Karpas-422 (cell line): ENCODE measurements at regions not wholly inside any gene's neighbourhood (a gene's known extent, or its start where the extent isn't known, plus 50 kb on each side); places are given as distances from the start of the nearest gene placed in this dataset.

ENCODE experiments used
- DNase-seq: peaks from one replicate; pipeline ENCODE4 v3.0.0-alpha.2; 2015
- H2AFZ ChIP-seq: fragments of 200-600 bp; sonication (generic); 2 replicates; pipeline ENCODE4 v1.6.1; 2014; ENCODE audit warnings: antibody characterized with exemption, low read length, mixed read lengths
- H3K27ac ChIP-seq: fragments of 200-600 bp; sonication (generic); 2 replicates; pipeline ENCODE4 v1.5.1; 2014; ENCODE audit warnings: mild to moderate bottlenecking, low read length, moderate library complexity
- H3K27me3 ChIP-seq: fragments of 200-600 bp; sonication (generic); 2 replicates; pipeline ENCODE4 v1.6.1; 2014; ENCODE audit warnings: low read length, mixed read lengths
- H3K36me3 ChIP-seq: fragments of 200-600 bp; sonication (generic); 2 replicates; pipeline ENCODE4 v1.6.1; 2014; ENCODE audit warnings: low read length, mixed read lengths; ENCODE audit not compliant: insufficient read depth
- H3K4me1 ChIP-seq: fragments of 200-600 bp; sonication (generic); 2 replicates; pipeline ENCODE4 v1.6.1; 2014; ENCODE audit warnings: mild to moderate bottlenecking, low read length, mixed read lengths
- H3K4me2 ChIP-seq: fragments of 200-600 bp; sonication (generic); 2 replicates; pipeline ENCODE4 v1.6.1; 2014; ENCODE audit warnings: low read length, low read depth, mild to moderate bottlenecking; ENCODE audit not compliant: poor library complexity, severe bottlenecking
- H3K4me3 ChIP-seq: fragments of 200-600 bp; sonication (generic); 2 replicates; pipeline ENCODE4 v1.5.1; 2014; ENCODE audit warnings: mild to moderate bottlenecking, antibody characterized with exemption, low read length, mixed read lengths
- H3K79me2 ChIP-seq: fragments of 200-600 bp; sonication (generic); 2 replicates; pipeline ENCODE4 v1.6.1; 2014; ENCODE audit warnings: mild to moderate bottlenecking, low read length, mixed read lengths
- H3K9ac ChIP-seq: fragments of 200-600 bp; sonication (generic); 2 replicates; pipeline ENCODE4 v1.6.0; 2014; ENCODE audit warnings: low read length
- H3K9me2 ChIP-seq: fragments of 200-600 bp; sonication (generic), shearing (Covaris generic); replicated peaks from 2 replicates; pipeline ENCODE4 v1.6.0; 2014; ENCODE audit warnings: mild to moderate bottlenecking, low read length, moderate library complexity; ENCODE audit not compliant: insufficient read depth
- H3K9me3 ChIP-seq: fragments of 300-700, 200-600 bp; sonication (generic); 2 replicates; pipeline ENCODE4 v1.6.1; 2014; ENCODE audit warnings: low read length, mixed read lengths
- H4K20me1 ChIP-seq: fragments of 200-600 bp; sonication (generic); 2 replicates; pipeline ENCODE4 v1.6.1; 2014; ENCODE audit warnings: mild to moderate bottlenecking, antibody characterized with exemption, low read length, low read depth; ENCODE audit not compliant: insufficient read depth

GRCh38 chr6:130578713-130579112 lies 212.9 kb downstream of the TMEM200A start:
- no peak overlapping the region for H2AFZ ChIP-seq
- H3K4me1 ChIP-seq, result no peaks in the 10 kb centered on the region
- H3K4me3 ChIP-seq, result no peak overlapping the region
- H3K27me3 ChIP-seq, result no peaks in the 10 kb centered on the region
- H4K20me1 ChIP-seq, result no peaks in the 10 kb centered on the region
- H3K9me2 ChIP-seq, result no peaks in the 10 kb centered on the region
- H3K9me3 ChIP-seq, result no peaks in the 10 kb centered on the region
- no peaks in the 10 kb centered on the region for H3K36me3 ChIP-seq
- H3K4me2 ChIP-seq, result no peak overlapping the region
- H3K79me2 ChIP-seq, result no peaks in the 10 kb centered on the region
- no peak for DNase-seq
- H3K9ac ChIP-seq, result no peak overlapping the region
- no peak overlapping the region for H3K27ac ChIP-seq

DNA sequence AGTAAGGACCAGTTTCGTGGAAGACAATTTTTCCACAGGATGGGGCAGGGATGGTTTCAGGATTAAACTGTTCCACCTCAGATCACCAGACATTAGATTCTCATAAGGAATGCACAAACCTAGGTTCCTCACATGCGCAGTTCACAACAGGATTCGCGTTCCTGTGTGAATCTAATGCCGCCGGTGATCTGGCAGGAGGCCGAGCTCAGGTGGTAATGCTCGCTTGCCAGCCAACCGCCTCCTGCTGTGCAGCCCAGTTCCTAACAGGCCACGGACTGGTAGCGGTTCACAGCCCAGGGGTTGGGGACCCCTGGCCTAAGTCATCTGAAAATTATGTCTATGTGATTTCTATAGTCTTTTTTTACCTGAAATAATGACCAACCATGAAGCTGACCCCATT lies 217.5 kb downstream of the TMEM200A start:
- DNase-seq, result no peak
- H3K27ac ChIP-seq, result no peak overlapping the region
- no peaks in the 10 kb centered on the region for H3K79me2 ChIP-seq
- H3K9me2 ChIP-seq, result no peaks in the 10 kb centered on the region
- no peak overlapping the region for H2AFZ ChIP-seq
- no peak overlapping the region for H3K4me2 ChIP-seq
- no peaks in the 10 kb centered on the region for H4K20me1 ChIP-seq
- H3K9me3 ChIP-seq, result no peaks in the 10 kb centered on the region
- no peaks in the 10 kb centered on the region for H3K36me3 ChIP-seq
- no peaks in the 10 kb centered on the region for H3K27me3 ChIP-seq
- no peak overlapping the region for H3K9ac ChIP-seq
- no peaks in the 10 kb centered on the region for H3K4me1 ChIP-seq
- H3K4me3 ChIP-seq, result no peak overlapping the region

- no peak overlapping the region for H2AFZ ChIP-seq
- no peaks in the 10 kb centered on the region for H3K36me3 ChIP-seq
- no peak overlapping the region for H3K4me3 ChIP-seq
- no peaks in the 10 kb centered on the region for H3K4me1 ChIP-seq
- no peaks in the 10 kb centered on the region for H4K20me1 ChIP-seq
- H3K9me2 ChIP-seq, result no peaks in the 10 kb centered on the region
- H3K27me3 ChIP-seq, result no peaks in the 10 kb centered on the region
- no peaks in the 10 kb centered on the region for H3K79me2 ChIP-seq
- no peak for DNase-seq
- no peak overlapping the region for H3K4me2 ChIP-seq
- no peak overlapping the region for H3K9ac ChIP-seq
- H3K27ac ChIP-seq, result no peak overlapping the region
- H3K9me3 ChIP-seq, result no peaks in the 10 kb centered on the region
Observed at GRCh38 chr6:130585587-130585986, 219.8 kb downstream of the TMEM200A start.

DNA sequence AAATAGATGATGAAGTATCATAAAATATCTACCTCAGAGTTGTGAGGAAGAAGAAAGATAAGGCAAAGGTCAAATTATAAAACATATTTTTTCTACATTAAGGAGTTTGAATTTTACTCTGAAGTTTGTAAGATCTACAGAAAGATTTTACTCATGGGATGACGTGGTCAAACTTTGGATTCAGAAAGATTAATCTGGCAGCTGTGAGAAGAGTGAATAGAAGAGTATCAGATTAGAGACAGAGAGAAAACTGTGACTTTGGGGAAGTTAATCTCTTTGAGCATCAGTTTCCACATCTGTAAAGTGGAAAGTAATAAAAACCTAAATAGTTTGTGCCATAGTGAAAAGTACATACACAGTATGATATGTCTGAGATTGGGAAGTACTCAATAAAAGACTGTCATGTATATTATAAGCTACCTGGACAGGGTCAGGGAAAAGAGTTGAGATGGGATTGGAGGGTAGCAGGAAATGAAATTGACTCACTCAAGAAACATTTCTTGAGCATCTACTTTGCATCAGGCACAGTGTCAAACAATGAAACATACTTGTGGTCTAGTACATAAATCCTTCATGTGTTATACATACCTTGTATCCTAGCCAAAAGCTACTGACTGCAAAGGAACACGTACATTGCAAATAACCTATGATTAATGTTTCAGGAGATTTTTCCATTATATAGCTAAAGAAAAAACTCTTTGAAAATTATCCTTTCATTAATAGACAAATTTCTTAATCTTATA lies 222.1 kb downstream of the TMEM200A start:
- Histone ChIP-seq H3K4me2 (no peak overlapping the region), H3K4me1 (no peaks in the 10 kb centered on the region), H2AFZ (no peak overlapping the region), H3K9me2 (no peaks in the 10 kb centered on the region), H3K4me3 (no peak overlapping the region), H3K79me2 (no peaks in the 10 kb centered on the region), H3K9ac (no peak overlapping the region), H4K20me1 (no peaks in the 10 kb centered on the region), H3K27ac (no peak overlapping the region), H3K36me3 (no peaks in the 10 kb centered on the region), H3K9me3 (no peaks in the 10 kb centered on the region), H3K27me3 (no peaks in the 10 kb centered on the region)
- no peak for DNase-seq

GRCh38 chr6:130593200-130593599 lies 227.4 kb downstream of the TMEM200A start:
- H3K4me1 ChIP-seq, result no peaks in the 10 kb centered on the region
- no peaks in the 10 kb centered on the region for H4K20me1 ChIP-seq
- H3K79me2 ChIP-seq, result no peaks in the 10 kb centered on the region
- H3K27ac ChIP-seq, result no peak overlapping the region
- no peaks in the 10 kb centered on the region for H3K9me2 ChIP-seq
- H3K4me3 ChIP-seq, result no peak overlapping the region
- DNase-seq, result no peak
- H2AFZ ChIP-seq, result no peak overlapping the region
- H3K9me3 ChIP-seq, result no peaks in the 10 kb centered on the region
- no peaks in the 10 kb centered on the region for H3K36me3 ChIP-seq
- H3K4me2 ChIP-seq, result no peak overlapping the region
- H3K27me3 ChIP-seq, result no peaks in the 10 kb centered on the region
- H3K9ac ChIP-seq, result no peak overlapping the region

- Histone ChIP-seq H3K4me1 (no peaks in the 10 kb centered on the region), H3K27ac (no peak overlapping the region), H4K20me1 (no peaks in the 10 kb centered on the region), H3K79me2 (no peaks in the 10 kb centered on the region), H3K9me3 (no peaks in the 10 kb centered on the region), H3K4me3 (no peak overlapping the region), H3K27me3 (no peaks in the 10 kb centered on the region), H3K9me2 (0 out of 2 replicates have a peak, but pooled peaks cover 2% of the 10 kb centered on the region), H3K9ac (no peak overlapping the region), H3K4me2 (no peak overlapping the region), H3K36me3 (no peaks in the 10 kb centered on the region), H2AFZ (no peak overlapping the region)
- DNase-seq, result no peak
Observed at GRCh38 chr6:130593948-130594347, 228.1 kb downstream of the TMEM200A start.

DNA sequence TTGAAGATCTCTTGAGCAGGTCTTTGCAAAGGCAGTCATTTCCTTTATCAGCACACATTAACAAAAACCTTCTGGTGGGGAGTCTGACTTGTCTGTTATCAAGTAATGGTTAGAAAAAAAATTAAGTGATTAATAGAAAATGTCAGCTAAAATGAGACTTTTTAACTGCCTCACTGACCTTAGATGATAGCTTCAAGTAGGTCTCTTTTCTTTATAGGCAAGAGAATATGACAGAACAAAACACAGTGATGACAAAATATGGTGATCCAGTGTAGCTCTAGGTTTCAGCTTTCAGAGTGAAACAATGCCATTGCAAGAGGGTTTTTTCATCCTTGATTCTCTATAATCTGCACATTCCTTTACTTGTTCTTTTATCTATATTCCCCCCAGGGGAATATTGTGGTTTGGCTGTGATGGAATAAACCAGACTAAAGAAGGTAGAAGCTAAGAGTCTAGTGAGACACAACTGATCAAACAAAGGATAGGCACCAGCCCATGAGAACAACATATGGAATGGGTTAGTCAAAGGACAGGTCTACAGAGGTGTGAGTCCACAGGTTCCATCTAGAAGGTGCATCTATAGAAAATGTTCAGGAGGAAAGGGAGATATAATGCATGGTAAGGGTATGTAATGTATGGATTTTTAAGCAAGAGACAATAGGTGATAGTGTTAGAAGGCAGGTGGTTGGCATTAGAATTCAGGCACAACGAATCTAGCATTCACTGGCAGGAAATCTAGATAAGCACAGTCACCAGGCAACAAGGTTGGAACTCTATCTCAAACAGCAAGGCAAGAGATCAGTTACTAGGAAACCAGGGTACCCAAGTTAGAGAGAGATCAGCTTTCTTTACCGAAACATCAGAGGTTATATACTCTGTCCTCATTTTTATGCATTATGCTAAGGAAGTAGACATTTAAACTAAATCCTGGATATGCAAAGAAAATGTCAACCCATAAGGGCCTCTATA lies 228.9 kb upstream of the SMLR1 start:
- Histone ChIP-seq H3K4me3 (no peak overlapping the region), H3K9me2 (0 out of 2 replicates have a peak, but pooled peaks cover 2% of the 10 kb centered on the region), H3K4me1 (no peaks in the 10 kb centered on the region), H3K27ac (no peak overlapping the region), H3K27me3 (no peaks in the 10 kb centered on the region), H3K79me2 (no peaks in the 10 kb centered on the region), H4K20me1 (no peaks in the 10 kb centered on the region), H3K4me2 (no peak overlapping the region), H2AFZ (no peak overlapping the region), H3K36me3 (no peaks in the 10 kb centered on the region), H3K9me3 (no peaks in the 10 kb centered on the region), H3K9ac (no peak overlapping the region)
- DNase-seq, result no peak

GRCh38 chr6:130600880-130601341 lies 226.3 kb upstream of the SMLR1 start:
- Histone ChIP-seq H3K4me3 (no peak overlapping the region), H3K36me3 (no peaks in the 10 kb centered on the region), H2AFZ (no peak overlapping the region), H4K20me1 (no peaks in the 10 kb centered on the region), H3K4me1 (no peaks in the 10 kb centered on the region), H3K9me3 (no peaks in the 10 kb centered on the region), H3K27me3 (no peaks in the 10 kb centered on the region), H3K9me2 (0 out of 2 replicates have a peak, but pooled peaks cover 2% of the 10 kb centered on the region), H3K4me2 (no peak overlapping the region), H3K9ac (no peak overlapping the region), H3K79me2 (no peaks in the 10 kb centered on the region), H3K27ac (no peak overlapping the region)
- DNase-seq, result no peak
